ENCODE measurements at regions not wholly inside any gene's neighbourhood (a gene's known extent, or its start where the extent isn't known, plus 50 kb on each side); places are given as distances from the start of the nearest gene placed in this dataset.

- no peak for DNase-seq (ENCODE audit: low read depth in 2 of 2, low spot score in 1 of 2)
Observed at GRCh38 chr13:110773480-110773879, 60.0 kb downstream of the ING1 start.

GRCh38 chr13:110774051-110774450 lies 60.6 kb downstream of the ING1 start:
- DNase-seq (ENCODE audit: low read depth in 2 of 2, low spot score in 1 of 2) = no peak

GRCh38 chr13:110774490-110774889 lies 61.0 kb downstream of the ING1 start:
- no peak for DNase-seq (ENCODE audit: low read depth in 2 of 2, low spot score in 1 of 2)

GRCh38 chr13:110775576-110775975 lies 62.1 kb downstream of the ING1 start:
- no peak for DNase-seq (ENCODE audit: low read depth in 2 of 2, low spot score in 1 of 2)

- DNase-seq (ENCODE audit: low read depth in 2 of 2, low spot score in 1 of 2) = no peak
Observed at GRCh38 chr13:110777251-110777820, 63.8 kb downstream of the ING1 start.

- no peak for DNase-seq (ENCODE audit: low read depth in 2 of 2, low spot score in 1 of 2)
Observed at GRCh38 chr13:110779022-110779421, 65.5 kb downstream of the ING1 start.

- DNase-seq (ENCODE audit: low read depth in 2 of 2, low spot score in 1 of 2) = no peak
Observed at GRCh38 chr13:110780422-110780821, 66.9 kb downstream of the ING1 start.

GRCh38 chr13:110782185-110782584 lies 68.7 kb downstream of the ING1 start:
- DNase-seq (ENCODE audit: low read depth in 2 of 2, low spot score in 1 of 2) = no peak

GRCh38 chr13:110784704-110785103 lies 71.2 kb downstream of the ING1 start:
- no peak for DNase-seq (ENCODE audit: low read depth in 2 of 2, low spot score in 1 of 2)

GRCh38 chr13:110788778-110789177 lies 75.3 kb downstream of the ING1 start:
- DNase-seq (ENCODE audit: low read depth in 2 of 2, low spot score in 1 of 2) = no peak

GRCh38 chr13:110789871-110790270 lies 76.4 kb downstream of the ING1 start:
- no peak for DNase-seq (ENCODE audit: low read depth in 2 of 2, low spot score in 1 of 2)

- no peak for DNase-seq (ENCODE audit: low read depth in 2 of 2, low spot score in 1 of 2)
Observed at GRCh38 chr13:110790371-110790770, 76.9 kb downstream of the ING1 start.

- no peak for DNase-seq (ENCODE audit: low read depth in 2 of 2, low spot score in 1 of 2)
Observed at GRCh38 chr13:110794209-110794608, 80.7 kb downstream of the ING1 start.

- DNase-seq (ENCODE audit: low read depth in 2 of 2, low spot score in 1 of 2) = no peak
Observed at GRCh38 chr13:110797230-110797877, 83.9 kb downstream of the ING1 start.

- no peak for DNase-seq (ENCODE audit: low read depth in 2 of 2, low spot score in 1 of 2)
Observed at GRCh38 chr13:110798081-110798994, 84.8 kb downstream of the ING1 start.

- DNase-seq (ENCODE audit: low read depth in 2 of 2, low spot score in 1 of 2) = no peak
Observed at GRCh38 chr13:110799246-110800236, 86.0 kb downstream of the ING1 start.

- no peak for DNase-seq (ENCODE audit: low read depth in 2 of 2, low spot score in 1 of 2)
Observed at GRCh38 chr13:110801044-110801443, 87.5 kb downstream of the ING1 start.

GRCh38 chr13:110802260-110802659 lies 88.8 kb downstream of the ING1 start:
- no peak for DNase-seq (ENCODE audit: low read depth in 2 of 2, low spot score in 1 of 2)

GRCh38 chr13:110806636-110807035 lies 93.1 kb downstream of the ING1 start:
- no peak for DNase-seq (ENCODE audit: low read depth in 2 of 2, low spot score in 1 of 2)

- DNase-seq (ENCODE audit: low read depth in 2 of 2, low spot score in 1 of 2) = no peak
Observed at GRCh38 chr13:110807546-110807945, 94.0 kb downstream of the ING1 start.

- DNase-seq (ENCODE audit: low read depth in 2 of 2, low spot score in 1 of 2) = no peak
Observed at GRCh38 chr13:110808138-110808537, 94.6 kb downstream of the ING1 start.

Measured in stimulated activated CD8-positive, alpha-beta memory T cell treated with anti-CD3 and anti-CD28 coated beads, Interleukin-4, amount 100 ng/mL, for 1 hour (primary cell).